Mammary epithelial cell (primary cell): ENCODE measurements at regions not wholly inside any gene's neighbourhood (a gene's known extent, or its start where the extent isn't known, plus 50 kb on each side); places are given as distances from the start of the nearest gene placed in this dataset.

Experiments
- CTCF ChIP-seq, 2 donors: IDR thresholded peaks in 1 of 2; conservative IDR thresholded peaks in 1 of 2; 2 replicates each; pipeline ENCODE4 v1.5.1; 2011 to 2012; ENCODE audit warnings: inconsistent platforms in 2 of 2, low read length in 2 of 2, mild to moderate bottlenecking in 2 of 2, control low read depth in 1 of 2, low read depth in 1 of 2; ENCODE audit not compliant: insufficient read depth in 1 of 2; ENCODE audit errors: extremely low read depth in 1 of 2
- EZH2 ChIP-seq: IDR thresholded peaks from 2 replicates; pipeline ENCODE4 v1.6.1; 2012; ENCODE audit warnings: low read length, inconsistent platforms, borderline replicate concordance

DNA sequence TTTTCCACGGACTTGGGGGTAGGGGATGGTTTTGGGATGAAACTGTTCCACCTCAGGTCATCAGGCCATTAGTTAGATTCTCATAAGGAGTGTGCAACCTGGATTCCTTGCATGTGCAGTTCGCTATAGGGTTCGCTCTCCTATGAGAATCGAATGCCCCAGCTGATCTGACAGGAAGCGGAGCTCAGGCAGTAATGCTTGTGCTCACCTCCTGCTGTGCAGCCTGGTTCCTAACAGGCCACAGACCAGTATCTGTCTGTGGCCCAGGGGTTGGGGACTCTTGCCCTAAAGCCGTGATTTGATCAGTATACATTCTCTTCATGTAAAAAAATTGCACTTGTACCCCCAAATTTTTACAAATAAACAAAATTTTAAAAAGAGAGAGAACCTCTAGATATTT, 219.4 kb upstream of the CPNE8 start:
- TF ChIP-seq EZH2 (no peak), CTCF (conservative IDR thresholded peaks at IDR 0.05 in 1 of 2, IDR thresholded peaks at IDR 0.05 in 1 of 2; ENCODE audit: extremely low read depth in 1 of 2, insufficient read depth in 1 of 2, low read depth in 1 of 2, low read length in 2 of 2) (no peak)
